WTC11 (cell line): ENCODE measurements at regions not wholly inside any gene's neighbourhood (a gene's known extent, or its start where the extent isn't known, plus 50 kb on each side); places are given as distances from the start of the nearest gene placed in this dataset.

Experiments
- SP1 ChIP-seq: sonication (generic); formaldehyde crosslinking; conservative IDR thresholded peaks from 2 replicates; pipeline ENCODE4 v1.8.1; 2022; ENCODE audit warnings: missing genetic modification reagents
- TEAD1 ChIP-seq: sonication (generic); formaldehyde crosslinking; IDR thresholded peaks from 2 replicates; pipeline ENCODE4 v1.8.0; 2022; ENCODE audit warnings: mild to moderate bottlenecking, missing genetic modification reagents

GRCh38 chr5:124671193-124671592 lies 75.2 kb downstream of the ZNF608 start:
- TF ChIP-seq SP1 (CRISPR knock-in tag) (no peak), TEAD1 (CRISPR knock-in tag) (no peak)
